ENCODE measurements at regions not wholly inside any gene's neighbourhood (a gene's known extent, or its start where the extent isn't known, plus 50 kb on each side); places are given as distances from the start of the nearest gene placed in this dataset.
"Not testable (repeated sequence)": the region's sequence is repeated elsewhere in the genome, so short reads cannot be mapped to it uniquely, and the experiment has no call there.

- DNase-seq = no peak
These were observed 172.6 kb upstream of the BET1 start for GRCh38 chr7:94176694-94177200.

GRCh38 chr7:94177441-94177840 lies 173.3 kb upstream of the BET1 start:
- no peak for DNase-seq

GRCh38 chr7:94178230-94178629 lies 174.1 kb upstream of the BET1 start:
- no peak for DNase-seq

- DNase-seq = no peak
These were observed 175.3 kb upstream of the BET1 start for GRCh38 chr7:94179466-94179865.

- no peak for DNase-seq
These were observed 177.9 kb upstream of the BET1 start for GRCh38 chr7:94182066-94182465.

GRCh38 chr7:94182721-94183120 lies 178.6 kb upstream of the BET1 start:
- DNase-seq = no peak

- DNase-seq = no peak
These were observed 179.2 kb upstream of the BET1 start for GRCh38 chr7:94183289-94183749.

GRCh38 chr7:94183891-94184290 lies 179.7 kb upstream of the BET1 start:
- DNase-seq = no peak

- DNase-seq = no peak
These were observed 184.2 kb upstream of the BET1 start for GRCh38 chr7:94188350-94188749.

GRCh38 chr7:94190599-94191061 lies 186.5 kb upstream of the BET1 start:
- no peak for DNase-seq

- not testable (repeated sequence) for DNase-seq
These were observed 190.3 kb upstream of the BET1 start for GRCh38 chr7:94194426-94194825.

- DNase-seq = no peak
These were observed 191.0 kb upstream of the BET1 start for GRCh38 chr7:94195201-94195600.

- no peak for DNase-seq
These were observed 191.7 kb upstream of the BET1 start for GRCh38 chr7:94195813-94196212.

GRCh38 chr7:94205529-94205928 lies 189.2 kb upstream of the COL1A2 start:
- no peak for DNase-seq

- no peak for DNase-seq
These were observed 188.4 kb upstream of the COL1A2 start for GRCh38 chr7:94206295-94206694.

GRCh38 chr7:94212160-94212559 lies 182.5 kb upstream of the COL1A2 start:
- DNase-seq = no peak

GRCh38 chr7:94216944-94217461 lies 177.7 kb upstream of the COL1A2 start:
- no peak for DNase-seq

- no peak for DNase-seq
These were observed 176.9 kb upstream of the COL1A2 start for GRCh38 chr7:94217766-94218165.

- no peak for DNase-seq
These were observed 172.2 kb upstream of the COL1A2 start for GRCh38 chr7:94222516-94222915.

- no peak for DNase-seq
These were observed 171.2 kb upstream of the COL1A2 start for GRCh38 chr7:94223375-94224084.

GRCh38 chr7:94228223-94228622 lies 166.5 kb upstream of the COL1A2 start:
- no peak for DNase-seq

GRCh38 chr7:94228678-94229077 lies 166.0 kb upstream of the COL1A2 start:
- DNase-seq = no peak

GRCh38 chr7:94231305-94231704 lies 163.4 kb upstream of the COL1A2 start:
- no peak for DNase-seq

- no peak for DNase-seq
These were observed 157.7 kb upstream of the COL1A2 start for GRCh38 chr7:94236960-94237359.

GRCh38 chr7:94237417-94237816 lies 157.3 kb upstream of the COL1A2 start:
- no peak for DNase-seq
